ENCODE measurements at regions not wholly inside any gene's neighbourhood (a gene's known extent, or its start where the extent isn't known, plus 50 kb on each side); places are given as distances from the start of the nearest gene placed in this dataset.

DNA sequence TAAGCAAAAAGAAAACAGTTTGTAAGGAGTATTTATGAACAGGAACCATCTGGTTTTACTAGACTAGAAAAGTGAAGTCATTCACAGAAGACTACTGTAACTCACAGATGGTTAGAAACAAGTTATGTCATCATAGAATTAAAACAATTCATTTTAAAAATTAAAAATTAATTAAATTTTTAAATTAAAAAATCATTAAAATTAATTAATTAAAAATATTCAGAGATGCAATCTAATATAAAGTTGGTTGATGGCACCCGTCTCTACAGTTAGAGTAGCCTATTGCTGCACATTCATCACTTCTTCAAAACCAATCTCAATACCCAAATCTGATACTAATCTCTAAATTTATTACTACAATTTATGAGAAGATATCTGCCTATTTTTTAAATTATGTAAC lies 454.8 kb upstream of the NUPR2 start:
- TF ChIP-seq, protein P1, sequence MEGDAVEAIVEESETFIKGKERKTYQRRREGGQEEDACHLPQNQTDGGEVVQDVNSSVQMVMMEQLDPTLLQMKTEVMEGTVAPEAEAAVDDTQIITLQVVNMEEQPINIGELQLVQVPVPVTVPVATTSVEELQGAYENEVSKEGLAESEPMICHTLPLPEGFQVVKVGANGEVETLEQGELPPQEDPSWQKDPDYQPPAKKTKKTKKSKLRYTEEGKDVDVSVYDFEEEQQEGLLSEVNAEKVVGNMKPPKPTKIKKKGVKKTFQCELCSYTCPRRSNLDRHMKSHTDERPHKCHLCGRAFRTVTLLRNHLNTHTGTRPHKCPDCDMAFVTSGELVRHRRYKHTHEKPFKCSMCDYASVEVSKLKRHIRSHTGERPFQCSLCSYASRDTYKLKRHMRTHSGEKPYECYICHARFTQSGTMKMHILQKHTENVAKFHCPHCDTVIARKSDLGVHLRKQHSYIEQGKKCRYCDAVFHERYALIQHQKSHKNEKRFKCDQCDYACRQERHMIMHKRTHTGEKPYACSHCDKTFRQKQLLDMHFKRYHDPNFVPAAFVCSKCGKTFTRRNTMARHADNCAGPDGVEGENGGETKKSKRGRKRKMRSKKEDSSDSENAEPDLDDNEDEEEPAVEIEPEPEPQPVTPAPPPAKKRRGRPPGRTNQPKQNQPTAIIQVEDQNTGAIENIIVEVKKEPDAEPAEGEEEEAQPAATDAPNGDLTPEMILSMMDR (IDR thresholded peaks at IDR 0.05): no peak
- no peak for TF ChIP-seq POLR2A (IDR thresholded peaks at IDR 0.05)
